ACC112 (cell line): ENCODE measurements at regions not wholly inside any gene's neighbourhood (a gene's known extent, or its start where the extent isn't known, plus 50 kb on each side); places are given as distances from the start of the nearest gene placed in this dataset.
"Not testable (repeated sequence)": the region's sequence is repeated elsewhere in the genome, so short reads cannot be mapped to it uniquely, and the experiment has no call there.

Experiments
- H2AFZ ChIP-seq: fragments of 200-600 bp; sonication (generic); one replicate; pipeline ENCODE4 v1.6.0; 2017; ENCODE audit warnings: antibody characterized with exemption, low read length; ENCODE audit not compliant: unreplicated experiment
- H3K27ac ChIP-seq: fragments of 200-600 bp; sonication (generic); 2 replicates; pipeline ENCODE4 v1.5.1; 2014; ENCODE audit warnings: low read depth, mild to moderate bottlenecking, antibody characterized with exemption, low read length, moderate library complexity
- H3K27me3 ChIP-seq: fragments of 200-600 bp; sonication (generic); 2 replicates; pipeline ENCODE4 v1.6.1; 2014; ENCODE audit warnings: mild to moderate bottlenecking, antibody characterized with exemption, low read length, moderate library complexity, mixed read lengths; ENCODE audit not compliant: insufficient read depth
- H3K36me3 ChIP-seq: fragments of 200-600 bp; sonication (generic); 2 replicates; pipeline ENCODE4 v1.6.1; 2016; ENCODE audit warnings: mild to moderate bottlenecking, antibody characterized with exemption, low read length, moderate library complexity, mixed read lengths; ENCODE audit not compliant: insufficient read depth
- H3K4me1 ChIP-seq: fragments of 200-600 bp; sonication (generic); one replicate; pipeline ENCODE4 v1.6.1; 2016; ENCODE audit warnings: low read length, mixed read lengths; ENCODE audit not compliant: insufficient read depth, unreplicated experiment, control insufficient read depth
- H3K4me3 ChIP-seq: fragments of 200-600 bp; sonication (generic); 2 replicates; pipeline ENCODE4 v1.5.1; 2014; ENCODE audit warnings: mild to moderate bottlenecking, low read depth, low read length
- H3K79me2 ChIP-seq: fragments of 200-600 bp; sonication (generic); one replicate; pipeline ENCODE4 v1.6.0; 2016; ENCODE audit warnings: low read length; ENCODE audit not compliant: control insufficient read depth, unreplicated experiment, insufficient read depth

GRCh38 chr7:150156015-150156414 lies 167.1 kb upstream of the LRRC61 start:
- H3K79me2 ChIP-seq, H3K27ac ChIP-seq, H3K4me1 ChIP-seq, H3K27me3 ChIP-seq, H2AFZ ChIP-seq, H3K4me3 ChIP-seq, H3K36me3 ChIP-seq: not testable (repeated sequence)

GRCh38 chr7:150158696-150159095 lies 164.5 kb upstream of the LRRC61 start:
- H3K4me1 ChIP-seq, H3K4me3 ChIP-seq, H3K36me3 ChIP-seq, H3K27ac ChIP-seq, H3K27me3 ChIP-seq, H3K79me2 ChIP-seq, H2AFZ ChIP-seq: not testable (repeated sequence)

DNA sequence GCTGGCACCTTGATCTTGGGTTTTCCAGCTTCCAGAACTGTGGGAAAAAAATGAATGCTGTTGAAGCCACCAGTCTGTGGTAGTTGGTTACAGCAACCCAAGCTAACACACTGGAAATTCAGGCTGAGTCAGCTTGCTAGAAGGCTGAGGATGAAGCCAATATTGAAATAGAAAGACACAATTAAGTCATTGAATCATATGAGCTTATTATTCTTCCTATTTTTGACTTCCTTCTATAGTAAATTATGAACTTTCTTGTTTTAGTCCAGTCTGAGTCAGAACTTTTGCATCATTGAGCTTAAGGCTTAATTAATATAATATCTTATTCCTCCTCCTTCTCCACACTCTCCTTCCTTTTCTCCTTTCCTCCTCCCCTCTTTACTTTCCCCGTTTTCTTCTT lies 153.6 kb upstream of the LRRC61 start:
- H3K4me3 ChIP-seq, H3K4me1 ChIP-seq, H3K27me3 ChIP-seq, H3K36me3 ChIP-seq, H3K27ac ChIP-seq, H3K79me2 ChIP-seq, H2AFZ ChIP-seq: not testable (repeated sequence)

GRCh38 chr7:150169943-150170490 lies 153.1 kb upstream of the LRRC61 start:
- not testable (repeated sequence) for H3K36me3 ChIP-seq, H3K27me3 ChIP-seq, H3K4me1 ChIP-seq, H3K4me3 ChIP-seq, H3K79me2 ChIP-seq, H3K27ac ChIP-seq, H2AFZ ChIP-seq

DNA sequence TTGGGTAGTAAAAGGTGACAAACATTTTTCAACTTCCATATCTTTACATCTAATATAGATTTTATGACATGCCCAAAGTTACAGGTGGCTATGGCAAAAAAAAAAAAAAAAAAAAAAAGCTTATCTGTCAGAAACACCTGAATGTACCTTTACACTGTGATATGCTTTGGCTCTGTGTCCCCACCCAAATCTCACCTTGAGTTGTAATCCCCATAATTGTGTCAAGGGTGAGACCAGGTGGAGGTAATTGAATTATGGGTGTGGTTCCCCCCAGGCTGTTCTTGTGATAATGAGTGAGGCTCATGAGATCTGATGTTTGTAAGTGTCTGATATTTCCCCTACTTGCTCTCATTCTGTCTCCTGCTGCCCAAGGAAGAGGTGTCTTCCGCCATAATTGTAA lies 139.6 kb upstream of the LRRC61 start:
- H3K4me3 ChIP-seq, H2AFZ ChIP-seq, H3K27me3 ChIP-seq, H3K79me2 ChIP-seq, H3K27ac ChIP-seq, H3K36me3 ChIP-seq, H3K4me1 ChIP-seq: not testable (repeated sequence)

- H3K4me3 ChIP-seq, H3K27ac ChIP-seq, H3K79me2 ChIP-seq, H3K27me3 ChIP-seq, H2AFZ ChIP-seq, H3K4me1 ChIP-seq, H3K36me3 ChIP-seq: not testable (repeated sequence)
Measured at GRCh38 chr7:150189963-150190362, 133.2 kb upstream of the LRRC61 start.

DNA sequence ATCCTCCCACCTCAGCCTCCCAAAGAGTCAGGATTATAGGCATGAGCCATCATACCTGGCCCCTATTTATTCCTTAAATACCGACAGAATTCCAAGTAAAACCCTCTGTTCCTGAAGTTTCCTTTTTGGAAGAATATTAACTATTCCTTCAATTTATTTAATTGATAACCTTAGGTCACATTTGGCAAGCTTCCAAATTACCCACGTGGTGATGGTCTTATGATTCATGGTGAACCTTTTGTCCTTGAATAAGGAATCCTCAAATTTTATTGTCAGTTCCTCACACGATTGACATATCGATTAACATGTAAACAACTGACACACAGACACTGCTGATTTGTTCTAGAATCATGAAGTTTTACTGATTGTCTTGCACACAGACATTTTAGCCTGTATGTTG lies 130.6 kb upstream of the LRRC61 start:
- H3K4me3 ChIP-seq, H3K79me2 ChIP-seq, H3K27me3 ChIP-seq, H3K27ac ChIP-seq, H2AFZ ChIP-seq, H3K36me3 ChIP-seq, H3K4me1 ChIP-seq: not testable (repeated sequence)

DNA sequence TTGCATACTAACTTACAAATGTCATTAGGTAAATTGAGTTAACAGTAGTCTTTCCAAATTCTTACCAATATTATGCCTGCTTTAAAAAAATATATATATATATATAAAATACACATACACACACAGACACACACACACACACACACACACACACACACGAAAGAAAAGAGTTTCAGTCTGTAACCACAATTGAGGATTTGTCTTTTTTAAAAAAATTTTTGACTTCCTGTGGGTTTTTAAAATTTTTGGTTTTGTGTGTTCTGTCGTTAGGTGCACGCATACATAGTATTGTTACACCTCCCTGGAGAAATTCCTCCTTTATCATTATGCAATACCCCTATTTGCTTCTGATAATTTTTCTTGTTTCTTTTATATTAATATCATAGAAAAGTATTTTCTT lies 129.3 kb upstream of the LRRC61 start:
- not testable (repeated sequence) for H3K27me3 ChIP-seq, H3K36me3 ChIP-seq, H3K4me3 ChIP-seq, H2AFZ ChIP-seq, H3K4me1 ChIP-seq, H3K79me2 ChIP-seq, H3K27ac ChIP-seq
